ENCODE measurements at regions not wholly inside any gene's neighbourhood (a gene's known extent, or its start where the extent isn't known, plus 50 kb on each side); places are given as distances from the start of the nearest gene placed in this dataset.

DNA sequence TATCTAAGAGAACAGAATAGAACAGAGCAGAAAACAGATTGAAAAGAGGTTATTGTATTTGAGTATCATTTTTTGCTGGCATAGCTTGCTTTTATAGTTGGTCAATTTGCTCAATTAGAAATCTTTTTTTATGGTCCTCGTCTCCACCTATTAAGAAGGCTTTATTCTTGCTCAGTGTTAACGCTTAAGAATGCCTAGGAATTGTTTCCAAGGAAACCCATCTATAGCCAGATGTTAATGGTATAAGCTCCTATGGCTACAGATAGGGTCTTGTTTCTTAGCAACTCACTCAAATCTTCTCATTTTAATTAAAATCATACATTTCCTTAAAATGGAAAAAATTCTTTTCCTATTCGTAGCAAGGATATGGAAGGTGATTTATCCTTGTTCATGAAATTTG, 392.3 kb downstream of the TMEM135 start:
- no peak for DNase-seq (ENCODE audit: low spot score in 2 of 2)
- WGBS, 2 donors: 55 to 63% methylated on average over 3 of the region's 3 CpGs
- Histone ChIP-seq H3K27ac (no peak overlapping the region), H3K4me3 (no peak overlapping the region), H3K9me3 (no peaks in the 10 kb centered on the region), H3K36me3 (no peaks in the 10 kb centered on the region), H3K27me3 (no peaks in the 10 kb centered on the region), H3K4me1 (no peaks in the 10 kb centered on the region)
- no peak for TF ChIP-seq CTCF (IDR thresholded peaks at IDR 0.05)

- H3K27me3 ChIP-seq: no peaks in the 10 kb centered on the region
- H3K36me3 ChIP-seq: no peaks in the 10 kb centered on the region
- no peak overlapping the region for H3K4me3 ChIP-seq
- 55 to 64% methylated on average over 1 of the region's 1 CpG for WGBS, 2 donors
- DNase-seq (ENCODE audit: low spot score in 2 of 2): no peak
- no peak overlapping the region for H3K27ac ChIP-seq
- no peaks in the 10 kb centered on the region for H3K9me3 ChIP-seq
- TF ChIP-seq EP300 (IDR thresholded peaks at IDR 0.05): no peak
- TF ChIP-seq CTCF (IDR thresholded peaks at IDR 0.05): no peak
- TF ChIP-seq POLR2A (IDR thresholded peaks at IDR 0.05): no peak
- H3K4me1 ChIP-seq: no peaks in the 10 kb centered on the region
Measured at GRCh38 chr11:87428266-87428665, 390.5 kb downstream of the TMEM135 start.

- Histone ChIP-seq H3K9me3 (no peaks in the 10 kb centered on the region), H3K27me3 (no peaks in the 10 kb centered on the region), H3K27ac (no peak overlapping the region), H3K36me3 (no peaks in the 10 kb centered on the region), H3K4me1 (no peaks in the 10 kb centered on the region), H3K4me3 (no peak overlapping the region)
- TF ChIP-seq EP300 (IDR thresholded peaks at IDR 0.05): no peak
- no peak for TF ChIP-seq CTCF (IDR thresholded peaks at IDR 0.05)
- no peak for TF ChIP-seq POLR2A (IDR thresholded peaks at IDR 0.05)
- 76 to 90% methylated on average over 1 of the region's 1 CpG for WGBS, 2 donors
- no peak for DNase-seq (ENCODE audit: low spot score in 2 of 2)
Measured at GRCh38 chr11:87425943-87426342, 388.2 kb downstream of the TMEM135 start.

DNA sequence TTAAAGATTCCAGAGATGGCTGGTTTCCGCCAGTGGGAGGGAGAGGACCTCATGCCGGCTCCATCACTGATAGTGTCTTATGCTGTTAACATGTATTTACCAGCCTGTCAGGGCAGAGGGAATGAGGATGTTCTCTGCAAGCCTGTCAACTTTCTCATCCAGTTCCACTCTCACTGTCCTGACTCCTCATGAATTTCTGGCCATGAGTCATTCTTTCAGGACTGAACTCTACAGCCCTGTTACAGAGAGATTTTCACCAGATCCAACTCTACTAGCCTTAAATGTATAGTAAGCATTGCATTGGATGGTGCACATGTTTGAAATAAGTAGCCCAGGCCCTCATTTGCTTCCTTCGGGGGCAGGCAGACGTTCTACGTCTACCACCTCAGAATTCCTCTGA, 387.7 kb downstream of the TMEM135 start:
- no peak overlapping the region for H3K4me3 ChIP-seq
- no peaks in the 10 kb centered on the region for H3K9me3 ChIP-seq
- no peak overlapping the region for H3K27ac ChIP-seq
- no peak for TF ChIP-seq CTCF (IDR thresholded peaks at IDR 0.05)
- no peak for TF ChIP-seq EP300 (IDR thresholded peaks at IDR 0.05)
- TF ChIP-seq POLR2A (IDR thresholded peaks at IDR 0.05): no peak
- no peak for DNase-seq (ENCODE audit: low spot score in 2 of 2)
- no peaks in the 10 kb centered on the region for H3K4me1 ChIP-seq
- no peaks in the 10 kb centered on the region for H3K27me3 ChIP-seq
- H3K36me3 ChIP-seq: no peaks in the 10 kb centered on the region
- WGBS, 2 donors: 86 to 92% methylated on average over 5 of the region's 5 CpGs

DNA sequence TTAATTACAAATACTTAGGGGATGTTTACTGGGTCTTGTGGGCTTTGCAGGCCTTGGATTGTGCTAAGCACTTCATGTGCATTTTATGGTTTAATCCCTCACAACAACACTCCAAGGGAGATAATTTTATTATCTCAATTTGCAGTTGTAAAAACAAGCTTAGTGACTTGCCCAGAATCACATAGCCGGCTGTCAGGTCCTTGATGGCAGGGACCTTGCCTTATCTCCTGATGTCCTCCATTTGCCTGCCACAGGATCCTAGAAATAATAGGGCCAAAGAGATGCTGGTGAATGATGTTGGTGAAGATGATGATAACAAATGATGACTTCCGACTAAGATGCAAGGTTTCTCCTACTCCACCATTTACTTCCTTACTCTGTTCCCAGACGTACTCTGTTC, 385.4 kb downstream of the TMEM135 start:
- H3K4me3 ChIP-seq: no peak overlapping the region
- no peaks in the 10 kb centered on the region for H3K36me3 ChIP-seq
- H3K4me1 ChIP-seq: peaks cover 0 to 11% (median 0%) of the 10 kb centered on the region in 4 donors
- H3K27ac ChIP-seq: no peak overlapping the region
- TF ChIP-seq POLR2A (IDR thresholded peaks at IDR 0.05) (no peak), CTCF (IDR thresholded peaks at IDR 0.05) (no peak), EP300 (IDR thresholded peaks at IDR 0.05) (no peak)
- no peaks in the 10 kb centered on the region for H3K9me3 ChIP-seq
- no peak for DNase-seq (ENCODE audit: low spot score in 2 of 2)
- 73 to 74% methylated on average over 3 of the region's 3 CpGs for WGBS, 2 donors
- no peaks in the 10 kb centered on the region for H3K27me3 ChIP-seq

All from tibial nerve (tissue), 4 donors.